ENCODE measurements at regions not wholly inside any gene's neighbourhood (a gene's known extent, or its start where the extent isn't known, plus 50 kb on each side); places are given as distances from the start of the nearest gene placed in this dataset.

DNA sequence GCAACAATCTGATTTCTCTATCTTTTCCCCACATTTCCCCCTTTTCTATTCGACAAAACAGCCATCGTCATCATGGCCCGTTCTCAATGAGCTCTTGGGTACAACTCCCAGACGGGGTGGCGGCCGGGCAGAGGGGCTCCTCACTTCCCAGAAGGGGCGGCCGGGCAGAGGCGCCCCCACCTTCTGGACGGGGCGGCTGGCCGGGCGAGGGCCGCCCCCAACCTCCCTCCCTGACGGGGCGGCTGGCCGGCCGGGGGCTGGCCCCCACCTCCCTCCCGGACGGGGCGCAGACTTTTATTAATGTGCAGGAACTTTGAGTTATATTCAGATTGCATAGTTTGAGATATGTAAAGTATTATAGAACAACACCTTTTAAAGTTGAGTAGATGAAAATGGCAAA is 64.4 kb upstream of the HPGD start:
- no peak for DNase-seq (ENCODE audit: low read depth)

DNA sequence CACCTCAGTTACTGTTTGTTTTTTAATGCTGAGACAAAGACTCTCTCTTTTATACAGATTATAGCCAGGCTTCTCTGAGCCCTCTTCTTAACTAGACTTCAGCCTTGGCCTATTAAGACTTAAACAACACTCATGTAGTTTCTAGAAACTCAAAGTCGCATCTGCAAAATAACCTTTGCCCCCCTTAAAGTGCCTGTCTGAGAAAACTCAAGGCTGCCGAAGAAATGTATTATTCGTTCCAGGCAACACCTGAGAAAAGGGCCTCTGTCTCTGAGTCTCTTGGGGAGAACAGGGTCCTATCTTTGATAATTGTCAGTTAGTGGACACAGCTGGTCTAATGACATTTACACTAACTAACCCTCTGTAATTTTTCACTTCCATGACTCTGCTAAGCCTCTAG is 60.8 kb upstream of the HPGD start:
- no peak for DNase-seq (ENCODE audit: low read depth)

DNA sequence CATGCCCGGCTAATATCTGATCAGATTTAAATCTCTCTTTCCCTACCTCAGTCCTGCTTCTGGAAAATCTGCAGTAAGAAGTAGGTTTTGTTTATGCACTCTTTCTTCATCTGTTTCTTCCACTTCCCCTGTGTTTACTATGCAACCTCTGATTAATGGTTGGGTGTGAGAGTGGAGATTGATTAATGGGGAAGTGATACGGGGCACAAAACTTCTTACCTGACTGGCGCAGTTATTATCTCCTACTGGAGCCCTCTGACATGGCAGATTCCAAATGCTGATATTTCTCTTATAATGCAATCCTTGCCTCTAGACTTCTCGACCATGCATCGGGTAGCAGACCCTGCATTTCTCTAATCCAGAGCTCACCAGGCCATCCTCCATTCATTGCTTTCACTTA is 60.2 kb upstream of the HPGD start:
- no peak for DNase-seq (ENCODE audit: low read depth)

DNA sequence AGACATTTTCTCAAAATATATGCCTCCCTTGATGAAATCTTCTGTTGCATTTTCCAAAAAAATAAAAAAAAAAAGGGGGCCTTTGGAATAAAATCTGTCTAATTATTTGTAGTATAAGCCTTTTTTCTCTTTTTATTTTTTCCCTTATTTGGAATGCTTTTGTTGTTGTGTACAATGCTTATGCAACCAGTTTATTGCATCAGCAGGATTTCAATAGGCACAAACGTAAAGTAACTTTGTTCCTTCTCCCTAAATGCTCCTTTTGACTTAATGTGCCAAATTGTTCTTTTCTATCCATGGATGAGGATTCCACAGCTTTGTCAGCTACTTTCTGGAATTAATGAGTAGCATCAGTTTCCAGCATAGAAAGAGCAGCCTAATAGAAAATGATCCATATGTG is 59.6 kb upstream of the HPGD start:
- no peak for DNase-seq (ENCODE audit: low read depth)

DNA sequence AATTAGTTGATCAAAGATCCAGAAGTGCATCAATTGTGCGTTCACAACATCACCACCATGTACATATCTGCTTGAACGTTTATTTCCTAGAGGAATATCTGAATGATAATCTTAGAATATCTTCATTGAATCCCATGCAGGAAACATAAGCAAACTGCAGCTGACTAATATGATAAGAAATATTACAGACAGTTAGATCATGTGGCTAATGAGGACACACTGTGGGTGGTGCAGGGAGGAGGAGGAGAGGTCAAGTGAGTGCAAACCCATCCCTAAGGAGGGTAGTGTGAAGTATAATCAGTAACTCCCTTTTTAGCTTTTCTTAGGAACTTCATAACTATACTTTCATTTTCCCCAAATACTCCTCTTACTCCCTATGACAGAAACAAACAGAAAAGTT is 58.3 kb upstream of the HPGD start:
- DNase-seq (ENCODE audit: low read depth) = no peak

DNA sequence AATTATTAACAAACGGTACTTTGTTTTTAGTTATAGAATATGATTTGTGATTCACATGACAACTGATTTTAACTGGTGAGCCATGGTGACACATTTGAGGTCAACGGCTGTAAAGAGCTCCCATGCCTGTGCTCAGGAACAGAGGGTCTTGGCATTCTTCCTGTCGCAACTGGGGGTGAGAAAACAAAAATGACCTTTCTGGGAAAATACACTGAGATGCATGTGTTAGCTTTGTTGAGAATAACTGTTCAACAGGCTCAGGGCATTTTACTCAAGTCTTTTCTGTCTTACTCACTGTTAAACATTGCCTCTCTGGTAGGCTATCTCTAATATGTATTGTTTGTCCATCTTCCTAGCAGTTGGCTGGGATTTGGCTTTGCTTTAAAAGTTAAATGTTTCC is 57.1 kb upstream of the HPGD start:
- no peak for DNase-seq (ENCODE audit: low read depth)

DNA sequence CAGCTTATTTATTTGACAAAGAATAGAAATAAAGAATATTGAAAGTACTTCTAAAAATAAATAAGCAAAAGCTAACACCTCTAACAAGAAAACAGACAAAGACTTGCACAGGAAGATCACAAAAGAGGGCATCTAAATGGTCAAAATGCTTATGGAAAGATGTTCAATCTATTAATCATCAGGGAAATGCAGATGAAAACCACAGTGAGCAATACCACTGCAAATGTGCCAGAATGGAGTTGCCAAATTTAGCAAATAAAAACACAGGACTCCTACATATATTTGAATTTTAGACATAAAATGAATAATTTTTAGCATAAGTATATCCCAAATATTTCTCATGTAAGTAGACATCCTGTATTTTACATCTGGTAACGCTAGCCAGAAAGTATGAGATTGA is 56.1 kb upstream of the HPGD start:
- DNase-seq (ENCODE audit: low read depth) = peak; percentile 43

DNA sequence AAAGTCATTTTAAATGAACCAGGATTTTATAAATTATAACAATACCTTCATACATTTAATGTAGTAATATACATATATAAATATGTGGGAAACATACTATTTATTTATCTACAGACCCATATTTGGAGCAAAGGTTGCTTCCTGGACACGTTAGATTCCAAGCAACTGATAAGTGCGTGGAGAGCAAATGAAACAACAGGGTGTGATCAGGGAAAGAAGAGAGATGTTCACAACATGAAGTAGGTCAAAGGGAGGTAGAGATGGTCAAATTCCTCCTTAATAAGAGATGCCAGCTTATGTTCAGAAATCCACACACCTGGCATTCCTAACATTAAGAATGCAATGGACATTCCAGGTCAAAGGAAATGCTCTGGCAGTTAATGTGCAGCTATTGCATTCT is 53.1 kb upstream of the HPGD start:
- no peak for DNase-seq (ENCODE audit: low read depth)
